ENCODE measurements at regions not wholly inside any gene's neighbourhood (a gene's known extent, or its start where the extent isn't known, plus 50 kb on each side); places are given as distances from the start of the nearest gene placed in this dataset.
"Not testable (repeated sequence)": the region's sequence is repeated elsewhere in the genome, so short reads cannot be mapped to it uniquely, and the experiment has no call there.

DNA sequence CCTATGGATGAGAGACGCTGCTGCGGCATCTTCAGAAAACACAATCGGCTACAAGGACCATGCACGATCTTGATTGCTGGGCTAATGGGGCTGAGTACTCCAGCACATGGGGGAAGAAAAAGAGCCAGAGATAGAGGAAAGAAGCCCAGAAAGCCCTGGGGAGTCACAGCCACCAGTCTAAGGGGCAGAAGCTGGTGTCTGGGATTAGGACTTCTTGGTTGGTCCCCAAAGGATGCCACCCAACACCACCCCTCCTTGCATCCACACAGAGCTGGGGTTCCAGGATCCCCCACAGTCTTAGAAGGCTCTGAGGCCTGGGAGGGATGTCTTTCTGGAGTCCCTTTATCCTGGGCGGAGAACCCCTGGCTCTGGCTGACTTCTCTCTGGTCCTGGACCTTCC, 98.4 kb upstream of the TARDBP start:
- no peak for DNase-seq

DNA sequence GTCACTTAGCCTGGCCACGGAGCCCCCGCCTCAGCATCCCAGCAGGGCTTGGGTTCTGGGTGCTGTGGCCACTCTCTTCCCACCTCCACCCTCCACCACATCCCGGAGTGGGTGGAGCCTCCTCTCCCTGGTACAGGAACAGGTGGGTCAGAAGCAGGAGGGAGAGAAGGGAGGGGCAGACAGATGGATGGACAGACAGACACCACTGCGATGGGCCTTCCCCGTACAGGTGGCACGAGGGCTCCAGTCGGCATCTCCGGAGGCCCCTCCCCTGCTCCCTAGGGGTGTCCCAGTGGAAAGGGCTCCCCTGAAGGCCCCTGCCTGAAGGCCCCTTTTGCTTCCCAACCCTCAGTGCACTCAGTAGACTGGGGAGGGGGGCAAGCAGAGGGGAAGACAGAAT, 96.9 kb upstream of the TARDBP start:
- DNase-seq = no peak

DNA sequence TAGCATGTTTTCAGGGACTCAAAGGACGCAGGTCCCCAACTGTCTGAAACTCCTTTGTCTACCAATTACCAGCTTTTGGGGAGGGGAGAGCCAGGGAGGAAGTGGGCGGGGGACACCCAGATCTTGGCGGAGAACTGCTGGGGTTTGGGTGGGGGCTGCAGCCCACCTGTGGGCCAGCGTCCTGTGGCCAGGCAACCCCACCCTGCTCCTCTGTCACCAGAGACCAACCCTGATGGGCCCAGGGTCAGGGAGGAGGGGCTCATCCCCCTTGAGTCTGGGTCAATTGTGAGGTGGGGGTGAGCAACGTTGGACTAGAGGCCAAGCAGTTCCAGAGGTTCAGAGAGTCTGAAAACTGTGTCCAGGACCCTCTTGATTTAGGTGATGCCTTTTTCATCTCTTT, 96.1 kb upstream of the TARDBP start:
- DNase-seq = no peak

DNA sequence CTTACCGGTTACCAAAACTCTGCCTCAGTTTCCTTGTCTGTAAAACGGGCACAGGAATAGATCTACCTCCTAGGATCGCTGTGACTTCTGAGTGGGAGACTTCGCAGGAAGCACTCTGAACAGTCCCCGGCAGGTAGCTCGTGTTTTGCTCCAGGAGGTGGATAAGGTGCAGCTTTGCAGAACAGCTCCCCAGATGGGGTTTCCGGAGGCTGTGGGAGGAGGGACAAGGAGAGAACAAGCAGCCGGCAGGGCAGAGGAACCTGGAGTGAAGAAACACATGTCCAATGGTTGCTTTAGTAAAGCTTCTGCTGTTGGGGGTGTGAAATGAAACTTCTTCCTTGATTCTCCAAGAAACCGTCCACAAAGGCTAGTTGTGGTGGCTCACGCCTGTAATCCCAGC, 95.5 kb upstream of the TARDBP start:
- DNase-seq = no peak

DNA sequence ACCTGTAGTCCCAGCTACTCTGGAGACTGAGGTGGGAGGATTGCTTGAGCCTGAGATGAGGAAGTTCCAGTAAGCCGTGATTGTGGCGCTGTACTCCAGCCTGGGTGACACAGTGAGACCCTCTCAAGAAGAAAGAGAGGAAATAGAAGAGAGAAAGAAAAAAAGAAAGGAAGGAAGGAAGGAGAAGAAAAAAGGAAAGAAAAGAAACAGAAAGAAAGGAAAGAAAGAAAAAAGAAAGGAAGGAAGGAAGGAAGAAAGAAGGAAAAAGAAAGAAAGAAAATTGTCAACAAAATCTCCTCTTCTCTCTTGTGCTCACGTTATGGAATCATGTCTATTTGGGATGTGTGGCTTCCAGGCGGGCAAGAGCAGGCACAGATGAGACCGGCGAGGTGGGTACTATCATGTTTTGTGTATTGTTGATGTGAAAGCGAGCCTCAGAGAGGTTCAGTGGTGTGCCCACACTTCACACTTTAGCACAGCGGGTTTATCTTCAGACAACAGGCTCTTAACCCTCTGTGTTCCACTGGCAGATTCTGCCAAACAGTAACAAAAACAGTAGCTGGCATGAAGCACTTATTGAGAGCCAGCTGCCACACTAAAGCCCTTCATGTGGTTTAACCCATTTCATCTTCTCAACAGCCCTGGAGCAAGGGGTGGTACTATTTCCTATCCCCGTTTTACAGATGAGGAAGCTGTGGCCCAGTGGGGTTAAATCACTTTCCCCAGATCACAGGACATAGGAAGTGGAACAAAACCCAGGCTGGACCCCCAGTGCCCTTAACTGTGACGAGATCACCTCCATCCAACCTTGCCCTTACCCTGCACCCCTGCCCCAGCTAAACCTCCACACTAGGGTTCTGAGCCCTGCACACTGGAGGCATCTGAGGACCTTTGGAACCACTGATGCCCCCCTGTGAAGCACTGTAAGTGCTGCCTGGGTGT, 94.7 kb upstream of the TARDBP start:
- DNase-seq = peak; percentile 56

DNA sequence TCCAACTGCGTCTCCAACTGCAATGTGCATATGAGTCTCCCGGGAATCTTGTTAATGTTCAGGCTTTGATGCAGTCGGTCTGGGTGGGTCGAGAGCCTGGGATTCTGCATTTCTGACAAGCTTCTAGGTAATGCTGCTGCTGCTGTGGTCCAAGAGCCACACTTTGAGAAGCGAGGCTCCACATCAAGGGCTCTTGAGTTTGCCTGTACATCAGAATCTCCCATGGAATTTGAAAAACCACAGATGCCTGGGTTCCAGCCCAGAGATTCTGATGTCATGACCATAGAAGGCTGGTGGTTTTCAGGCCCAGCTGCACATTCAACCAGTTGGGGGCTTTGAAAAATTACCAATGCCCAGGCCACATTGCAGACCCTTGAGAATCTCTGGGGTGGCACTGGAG, 93.9 kb upstream of the TARDBP start:
- no peak for DNase-seq

DNA sequence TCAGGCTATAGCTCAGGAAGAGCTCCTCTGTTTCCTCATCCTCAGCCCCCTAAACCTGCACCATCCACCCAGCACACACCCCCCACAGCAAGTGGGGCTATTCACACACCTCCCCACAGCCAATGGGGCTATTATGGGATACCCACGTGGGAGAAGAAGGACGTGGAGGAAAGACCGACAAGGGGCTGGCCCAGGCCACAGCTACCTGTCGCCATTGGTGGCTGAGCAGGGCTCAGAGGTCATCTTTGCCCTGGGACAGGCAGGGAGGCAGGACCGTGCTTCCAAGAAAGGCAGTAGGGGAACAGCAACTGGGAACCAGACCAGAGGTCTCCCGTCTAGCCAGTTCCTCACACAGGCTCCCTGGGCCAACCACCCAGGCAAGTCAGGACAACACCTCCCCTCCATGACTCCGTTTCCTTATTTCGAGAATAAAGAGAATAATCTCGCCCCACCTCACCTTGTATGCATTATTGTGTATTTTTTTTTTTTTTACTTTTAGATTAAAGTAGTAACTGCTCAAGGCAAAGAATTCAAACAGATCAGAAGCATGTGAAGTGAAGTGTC, 92.3 kb upstream of the TARDBP start:
- DNase-seq = no peak

DNA sequence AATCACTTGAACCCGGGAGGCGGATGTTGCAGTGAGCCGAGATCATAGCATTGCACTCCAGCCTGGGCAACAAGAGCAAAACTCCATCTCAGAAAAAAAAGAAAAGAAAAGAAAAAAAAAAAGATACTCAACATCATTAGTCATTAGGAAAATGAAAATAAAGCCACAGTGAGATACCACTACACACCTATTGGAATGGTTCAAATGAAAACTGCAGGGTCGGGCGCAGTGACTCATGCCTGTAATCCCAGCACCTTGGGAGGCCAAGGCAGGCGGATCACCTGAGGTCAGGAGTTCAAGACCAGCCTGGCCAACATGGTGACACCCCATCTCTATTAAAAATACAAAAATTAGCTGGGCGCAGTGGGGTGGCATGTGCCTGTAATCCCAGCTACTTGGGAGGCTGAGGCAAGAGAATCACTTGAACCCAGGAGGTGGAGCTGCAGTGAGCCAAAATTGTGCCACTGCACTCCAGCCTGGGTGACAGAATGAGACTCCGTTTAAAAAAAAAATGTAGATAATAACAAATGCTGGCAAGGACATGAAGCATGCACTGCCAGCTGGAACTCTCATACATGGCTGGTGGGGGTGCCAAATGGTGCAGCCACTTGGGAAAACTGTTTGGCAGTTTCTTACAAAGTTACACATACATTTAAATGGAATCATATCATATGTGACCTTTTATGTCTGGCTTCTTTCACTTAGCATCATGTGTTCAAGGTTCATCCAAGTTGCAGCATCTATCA, 90.0 kb upstream of the TARDBP start:
- not testable (repeated sequence) for DNase-seq

DNA sequence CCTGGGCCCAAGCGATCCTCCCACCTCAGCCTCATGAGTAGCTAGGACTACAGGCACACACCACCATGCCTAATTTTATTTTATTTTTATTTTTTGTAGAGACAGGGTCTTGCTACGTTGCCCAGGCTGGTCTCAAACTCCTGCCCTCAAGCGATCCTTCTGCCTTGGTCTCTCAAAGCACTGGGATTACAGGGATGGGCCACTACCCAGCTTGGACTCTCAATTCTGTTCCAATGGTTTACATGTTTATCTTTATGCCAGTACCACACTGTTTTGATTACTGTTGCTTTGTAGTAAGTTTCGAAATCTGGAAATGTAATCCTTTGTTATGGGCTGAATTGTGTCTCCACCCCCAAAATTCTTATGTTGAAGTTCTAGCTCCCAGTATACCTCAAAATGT, 88.4 kb upstream of the TARDBP start:
- no peak for DNase-seq

DNA sequence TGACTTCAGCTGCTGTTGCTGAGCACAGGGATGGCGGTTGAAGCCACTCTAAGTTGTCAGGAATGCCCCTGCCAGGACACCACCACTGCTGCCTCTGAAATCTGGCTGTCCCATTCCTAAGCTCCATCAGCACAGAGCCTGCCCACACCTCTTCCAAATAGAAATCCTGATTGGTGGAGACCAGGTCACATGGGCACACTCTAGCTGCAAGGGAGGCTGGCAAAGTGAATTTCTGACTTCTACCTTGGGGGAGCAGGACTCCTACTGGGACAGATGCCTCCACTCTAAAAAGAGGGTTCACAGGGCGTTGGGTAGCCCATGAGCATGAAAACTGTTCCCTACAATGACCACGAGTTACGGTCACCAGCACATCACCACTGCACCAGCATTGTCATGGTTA, 83.8 kb upstream of the TARDBP start:
- DNase-seq = no peak

DNA sequence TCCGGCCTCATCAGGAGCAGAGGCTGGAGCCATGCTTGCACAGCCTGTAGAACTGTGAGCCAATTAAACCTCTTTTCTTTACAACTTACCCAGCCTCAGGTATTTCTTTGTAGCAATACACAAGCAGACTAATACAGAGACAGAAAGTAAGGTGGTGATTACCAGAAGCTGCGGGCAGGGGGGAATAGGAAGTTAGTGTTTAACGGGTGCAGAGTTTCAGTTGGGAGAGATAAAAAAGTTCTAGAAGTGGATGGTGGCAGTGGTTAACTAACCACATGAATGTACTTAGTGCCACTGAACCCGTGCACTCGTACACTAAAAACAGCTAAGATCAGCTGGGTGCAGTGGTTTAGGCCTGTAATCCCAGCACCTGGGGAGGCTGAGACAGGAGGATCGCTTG, 80.4 kb upstream of the TARDBP start:
- DNase-seq = no peak

DNA sequence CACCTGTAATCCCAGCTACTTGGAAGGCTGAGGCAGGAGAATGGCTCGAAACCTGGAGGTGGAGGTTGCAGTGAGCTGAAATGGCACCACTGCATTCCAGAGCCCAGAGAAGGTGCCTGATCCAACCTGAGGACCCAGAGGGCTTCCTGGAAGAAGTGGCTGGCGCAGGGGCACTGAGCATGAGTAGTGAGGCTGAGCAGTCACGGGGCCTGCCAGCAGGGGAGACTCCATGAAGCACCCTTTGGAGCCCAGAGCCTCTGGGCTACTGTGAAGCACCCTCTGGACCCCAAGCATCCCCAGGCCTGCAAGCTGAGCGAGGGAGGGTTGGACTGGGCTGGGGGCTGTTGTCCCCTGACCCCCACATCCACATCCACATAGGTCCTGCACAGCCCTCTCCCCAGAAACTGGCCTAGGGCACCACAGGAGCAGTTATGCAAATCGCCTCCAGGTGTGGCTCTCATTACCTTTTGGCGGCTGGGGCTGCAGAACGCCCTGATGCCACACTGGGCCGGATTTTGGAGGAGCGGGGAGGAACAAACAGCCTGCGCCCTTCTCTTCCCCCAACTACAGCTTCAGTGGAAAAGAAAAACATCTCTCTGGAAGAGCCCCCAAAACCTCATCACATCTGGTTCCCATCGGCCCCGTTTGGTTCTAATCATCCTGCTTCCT, 78.2 kb upstream of the TARDBP start:
- no peak for DNase-seq

DNA sequence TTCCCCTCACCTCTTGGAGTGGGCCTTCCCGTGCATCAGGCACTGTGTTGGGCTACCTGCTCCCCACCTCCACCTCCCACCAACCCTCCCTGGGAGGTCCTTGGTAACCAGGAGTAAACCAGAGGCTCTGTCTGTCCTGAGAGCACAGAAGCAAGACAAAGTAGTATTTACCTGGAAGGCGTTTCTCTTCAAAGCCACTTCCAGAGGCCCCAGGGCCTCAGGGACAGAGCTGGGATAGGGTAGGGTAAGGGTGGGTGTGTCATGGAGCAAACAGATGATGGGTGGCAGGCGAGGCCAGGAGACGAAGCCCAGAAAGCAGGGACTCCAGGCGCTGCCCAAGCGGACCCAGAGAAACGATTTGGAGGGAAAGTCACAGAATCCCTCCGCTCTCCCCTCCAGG, 77.2 kb upstream of the TARDBP start:
- DNase-seq = no peak

DNA sequence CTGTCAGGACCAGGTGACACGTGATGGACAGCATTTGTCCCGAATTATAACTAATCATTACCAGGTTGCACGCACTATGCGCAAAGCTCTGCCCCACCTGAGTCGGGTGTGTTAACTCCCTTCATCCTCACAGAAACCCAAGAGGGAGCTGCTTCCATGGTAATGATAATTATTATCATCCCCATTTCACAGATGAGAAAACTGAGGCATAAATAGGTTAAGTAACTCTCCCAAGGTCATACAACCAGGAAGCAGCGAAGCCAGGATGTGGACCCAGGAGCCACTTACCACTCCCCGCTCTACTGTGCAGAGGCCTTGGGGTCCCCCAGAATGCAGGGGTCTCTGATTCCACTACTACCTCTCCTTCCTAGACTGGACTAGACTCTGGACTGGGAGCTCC, 76.7 kb upstream of the TARDBP start:
- DNase-seq = no peak

DNA sequence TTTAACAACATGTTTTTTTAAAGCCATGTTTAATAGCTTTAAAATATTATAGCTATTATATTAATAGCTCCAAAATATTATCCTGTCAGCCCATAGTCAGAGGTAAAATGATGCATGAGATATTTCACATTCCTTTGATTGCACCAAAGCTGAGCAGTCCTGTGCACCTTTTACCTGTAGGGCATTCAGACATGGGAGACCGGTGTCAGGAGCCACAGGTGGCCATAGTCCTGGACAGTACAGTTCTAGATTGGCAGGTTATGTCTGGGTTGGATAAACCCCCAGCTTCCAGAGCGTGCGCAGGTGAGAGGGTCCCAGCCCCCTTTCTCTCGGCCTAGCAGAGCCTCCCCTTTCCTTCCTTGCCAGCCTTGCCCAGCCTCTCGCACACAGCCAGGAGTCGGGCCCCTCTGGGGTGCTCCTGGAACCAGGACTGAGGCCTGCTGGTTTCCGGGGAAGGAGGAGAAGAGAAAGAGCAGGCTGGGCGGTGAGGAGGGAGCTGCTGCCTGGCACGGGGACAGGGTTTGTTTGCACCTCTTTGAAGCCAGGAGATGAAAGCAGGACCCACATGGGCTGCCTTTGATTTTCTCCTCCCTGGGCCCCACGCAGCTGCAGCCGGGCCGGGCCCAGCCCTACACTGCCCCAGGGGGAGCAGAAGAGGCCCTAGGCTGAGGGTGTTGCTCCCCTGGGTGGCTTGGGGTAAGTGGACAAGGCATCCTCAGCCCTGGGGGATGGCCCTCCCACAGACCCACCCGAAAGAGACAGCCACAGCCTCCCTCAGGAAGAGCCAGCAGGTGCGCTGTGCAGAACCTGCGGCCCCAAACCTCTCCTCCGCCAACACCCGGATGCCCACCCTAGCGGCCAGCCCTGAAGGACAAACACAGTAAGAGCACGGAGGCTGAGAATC, 75.2 kb upstream of the TARDBP start:
- no peak for DNase-seq

DNA sequence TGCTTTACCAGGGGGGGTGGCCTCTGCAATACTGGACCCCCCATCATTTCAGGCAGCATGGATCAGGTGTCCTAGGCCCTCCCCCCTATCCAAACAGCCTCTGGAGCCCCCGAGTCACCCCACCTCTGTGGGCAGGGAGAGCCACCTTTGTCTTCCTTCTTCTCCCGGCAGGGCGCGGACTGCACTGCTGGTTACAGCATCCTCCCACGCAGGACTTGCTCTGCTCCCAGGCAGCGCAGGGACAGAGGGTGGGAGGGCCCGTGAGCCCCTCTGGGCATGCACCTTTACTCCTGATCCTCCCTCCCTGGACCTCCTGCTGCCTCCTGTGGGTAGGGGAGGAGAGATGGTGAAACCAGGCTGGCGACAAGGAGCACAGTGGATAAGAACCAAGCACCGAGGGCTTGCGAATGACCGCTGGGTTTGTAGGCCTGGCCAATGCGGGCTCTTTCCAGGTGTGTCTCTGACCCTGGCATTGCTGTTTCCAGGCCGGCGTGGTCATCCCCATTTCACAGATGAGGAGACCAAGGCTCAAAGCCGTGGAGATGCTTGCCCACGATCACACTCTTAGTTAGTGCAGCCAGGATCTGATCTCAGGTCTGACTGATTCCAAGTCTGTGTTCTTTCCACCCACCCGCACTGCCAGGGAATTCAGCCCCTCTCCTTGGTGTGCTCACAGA, 73.6 kb upstream of the TARDBP start:
- no peak for DNase-seq

DNA sequence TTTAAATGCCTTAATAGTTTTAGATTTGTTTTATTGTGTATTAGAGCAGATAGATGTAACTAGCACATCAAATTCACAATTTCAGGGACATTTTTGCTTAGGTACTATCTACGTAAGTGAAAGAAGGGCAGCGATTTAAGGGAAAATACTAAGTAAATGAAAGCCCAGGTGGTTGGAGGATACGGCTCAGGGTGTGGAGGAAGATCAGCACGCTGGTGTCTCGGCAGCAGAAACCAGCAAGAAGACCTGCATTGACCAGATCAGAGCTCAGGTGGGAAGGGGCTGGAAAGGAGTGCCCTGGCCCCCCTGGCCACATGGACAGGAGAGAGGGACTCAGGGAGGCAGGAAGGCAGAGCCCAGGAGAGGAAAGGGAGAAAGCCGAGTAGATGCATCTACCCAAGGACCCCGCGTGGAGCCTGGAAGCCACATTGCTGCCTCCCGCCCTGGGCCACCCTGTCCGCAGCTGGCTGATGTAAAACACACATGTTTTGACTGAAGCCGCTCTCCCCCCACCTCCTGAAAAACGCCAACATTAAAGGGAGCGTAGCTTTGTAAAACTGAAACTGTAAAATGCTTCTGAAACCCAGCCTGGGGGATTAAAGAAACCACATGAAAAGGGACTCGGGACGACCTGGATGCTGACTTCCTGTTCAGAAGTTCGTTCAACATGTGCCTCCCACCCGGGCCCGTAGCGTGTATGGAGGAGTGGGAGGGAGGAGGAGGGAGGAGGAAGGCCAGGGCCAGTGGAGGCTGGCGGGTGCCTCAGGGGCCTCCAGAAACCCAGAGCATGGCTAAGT, 72.6 kb upstream of the TARDBP start:
- no peak for DNase-seq

DNA sequence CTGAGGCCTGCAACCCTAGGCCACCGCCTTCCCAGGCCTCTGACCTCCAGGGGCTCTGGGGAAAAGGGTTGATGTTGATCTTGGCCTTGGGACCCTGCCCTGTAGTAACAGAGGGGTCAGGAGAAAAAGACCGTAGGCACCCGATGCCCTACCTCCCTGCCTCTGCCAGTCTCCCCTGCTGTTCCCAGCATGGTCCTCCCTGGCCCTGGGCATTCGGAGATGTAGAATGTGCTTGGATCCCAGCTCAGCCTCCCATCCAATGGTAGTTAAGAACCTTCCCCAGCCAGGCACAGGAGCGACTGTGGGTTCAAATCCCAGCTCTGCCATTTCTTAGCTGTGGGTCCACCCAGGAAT, 72.0 kb upstream of the TARDBP start:
- DNase-seq = no peak

DNA sequence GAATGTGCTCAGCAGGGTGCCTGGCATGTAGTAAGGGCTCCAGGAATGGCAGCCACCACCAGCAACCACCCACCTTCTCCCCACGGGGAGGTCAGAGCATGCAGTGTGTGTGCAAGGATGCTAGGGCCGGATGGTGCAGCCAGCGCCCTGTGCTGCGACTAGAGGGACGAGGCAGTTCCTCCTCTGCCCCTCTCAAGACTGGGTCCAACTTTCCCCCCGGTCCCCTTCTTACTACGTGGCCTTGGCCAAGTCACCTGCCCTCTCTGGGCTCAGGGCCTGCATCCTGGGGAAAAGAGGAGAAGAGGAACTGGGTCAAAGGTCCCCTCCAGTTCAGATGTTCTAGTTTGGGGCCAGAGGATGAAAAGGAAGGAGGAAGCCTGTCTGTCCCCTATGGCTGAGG, 71.6 kb upstream of the TARDBP start:
- no peak for DNase-seq

DNA sequence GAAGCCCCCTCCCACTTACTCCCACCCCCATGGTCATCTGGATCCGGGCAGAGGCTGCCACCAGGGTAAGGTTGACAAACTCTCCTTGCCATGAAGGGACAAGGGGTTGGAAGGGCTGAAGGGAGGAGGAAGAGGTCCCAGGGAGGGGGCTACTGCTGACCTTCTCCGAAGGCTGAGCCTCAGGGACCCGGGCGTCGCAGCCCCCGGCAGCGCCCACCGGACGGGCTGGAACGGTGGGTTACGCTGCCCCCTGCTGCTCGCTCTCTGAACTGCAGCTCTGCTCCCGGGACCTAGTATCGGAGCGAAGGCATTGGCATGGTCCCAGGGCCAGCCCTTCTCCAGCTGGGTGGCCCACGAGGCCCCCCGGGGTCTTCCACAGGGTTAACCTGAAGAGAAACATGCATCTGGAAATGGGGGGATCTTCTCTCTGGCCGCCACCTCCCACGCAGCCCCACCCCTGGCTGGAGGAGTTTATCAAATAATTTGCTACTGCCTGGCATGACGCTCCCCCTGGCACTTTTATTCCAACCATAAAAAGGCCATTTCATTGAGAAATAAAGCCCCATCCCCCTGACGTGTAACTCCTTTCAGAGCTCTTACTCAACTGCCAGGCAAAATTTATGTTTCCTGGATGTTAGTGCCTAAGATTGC, 70.4 kb upstream of the TARDBP start:
- DNase-seq = peak; percentile 69

DNA sequence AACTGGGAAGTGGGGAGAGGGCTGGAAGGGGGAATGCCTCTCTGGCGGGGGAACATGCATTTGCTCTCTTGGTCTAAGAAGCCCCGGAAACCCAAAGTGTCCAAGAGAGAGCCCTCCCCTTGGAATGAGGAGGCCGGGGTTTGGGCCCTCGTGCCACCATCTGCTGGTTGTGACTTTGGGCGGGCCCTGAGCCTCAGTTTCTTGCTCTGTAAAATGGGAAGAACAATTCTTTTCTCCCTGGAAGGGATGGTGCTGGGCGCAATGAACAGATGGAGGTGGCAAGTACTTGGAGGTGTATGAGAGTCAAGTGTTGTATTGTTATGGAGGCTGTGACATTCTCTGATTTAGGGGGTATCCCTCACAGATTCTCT, 69.9 kb upstream of the TARDBP start:
- DNase-seq = no peak

Measured in NCI-H1694 (cell line).